ENCODE measurements at regions not wholly inside any gene's neighbourhood (a gene's known extent, or its start where the extent isn't known, plus 50 kb on each side); places are given as distances from the start of the nearest gene placed in this dataset.

DNA sequence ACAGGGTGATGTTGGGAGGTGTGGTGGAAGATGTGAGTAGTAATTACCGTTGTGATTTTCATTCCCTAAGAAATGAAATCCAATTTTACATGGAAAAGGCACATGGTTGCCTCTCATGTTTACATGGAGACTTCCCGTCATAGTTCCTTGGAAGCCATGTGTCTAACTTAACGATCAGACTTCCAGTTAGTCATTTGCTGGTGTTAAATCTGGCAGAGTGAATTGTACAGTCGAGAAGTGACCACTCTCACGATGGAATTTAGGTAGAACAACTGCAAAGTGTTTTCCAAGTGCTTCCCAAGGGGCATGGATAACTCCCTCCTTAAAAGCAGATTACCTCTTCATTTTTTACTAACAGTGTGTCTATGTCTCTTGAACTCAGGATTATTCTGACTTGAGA is 145.8 kb upstream of the CCN2 start:
- no peak for ATAC-seq
- TF ChIP-seq CSDC2 (CRISPR knock-in tag; IDR thresholded peaks at IDR 0.05) (no peak), SNAI2 (CRISPR knock-in tag; IDR thresholded peaks at IDR 0.05) (no peak), CSRNP3 (CRISPR knock-in tag; IDR thresholded peaks at IDR 0.05) (no peak), TCF4 (CRISPR knock-in tag; IDR thresholded peaks at IDR 0.05; ENCODE audit: borderline replicate concordance) (no peak), ARNTL (CRISPR knock-in tag; IDR thresholded peaks at IDR 0.05; ENCODE audit: borderline replicate concordance, low read depth) (no peak), TOX (CRISPR knock-in tag; IDR thresholded peaks at IDR 0.05; ENCODE audit: borderline replicate concordance) (no peak), ZC3H10 (CRISPR knock-in tag; IDR thresholded peaks at IDR 0.05) (no peak), CREB5 (CRISPR knock-in tag; IDR thresholded peaks at IDR 0.05; ENCODE audit: low read depth) (no peak), ZNF8 (CRISPR knock-in tag; IDR thresholded peaks at IDR 0.05) (no peak), OSR1 (CRISPR knock-in tag; IDR thresholded peaks at IDR 0.05) (no peak), TSHZ2 (CRISPR knock-in tag; IDR thresholded peaks at IDR 0.05) (no peak), GLIS3 (CRISPR knock-in tag; IDR thresholded peaks at IDR 0.05) (no peak), ZFP30 (CRISPR knock-in tag; IDR thresholded peaks at IDR 0.05) (no peak), POU6F1 (CRISPR knock-in tag; IDR thresholded peaks at IDR 0.05; ENCODE audit: borderline replicate concordance, low read depth) (no peak), PPARA (CRISPR knock-in tag; IDR thresholded peaks at IDR 0.05; ENCODE audit: borderline replicate concordance) (no peak), BACH2 (CRISPR knock-in tag; IDR thresholded peaks at IDR 0.05; ENCODE audit: borderline replicate concordance) (no peak), ZNF565 (CRISPR knock-in tag; conservative IDR thresholded peaks at IDR 0.05; ENCODE audit: low read depth) (no peak), ZFP3 (CRISPR knock-in tag; IDR thresholded peaks at IDR 0.05) (no peak)

DNA sequence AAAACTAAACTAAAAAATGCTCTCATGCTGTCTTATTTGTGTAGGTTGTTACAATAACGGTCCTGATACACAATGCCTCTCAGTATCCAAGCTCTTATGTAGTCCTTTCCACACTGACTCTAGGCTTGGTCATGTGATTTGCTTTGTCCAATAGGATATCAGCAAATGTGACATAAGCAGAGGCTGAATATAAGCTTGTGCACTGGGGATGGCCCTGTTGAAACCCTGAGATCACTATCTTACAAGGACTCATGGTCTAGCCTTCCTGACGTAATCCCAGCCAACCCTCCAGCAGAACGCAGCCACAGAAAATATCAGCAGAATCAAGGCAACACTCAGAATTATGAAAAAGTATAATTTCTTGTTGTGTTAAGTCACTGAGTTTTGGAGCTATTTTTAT is 145.1 kb upstream of the CCN2 start:
- no peak for ATAC-seq
- TF ChIP-seq ARNTL (CRISPR knock-in tag; IDR thresholded peaks at IDR 0.05; ENCODE audit: borderline replicate concordance, low read depth) (no peak), ESRRG (CRISPR knock-in tag; IDR thresholded peaks at IDR 0.05) (no peak), CSRNP3 (CRISPR knock-in tag; IDR thresholded peaks at IDR 0.05) (no peak), ZNF565 (CRISPR knock-in tag; conservative IDR thresholded peaks at IDR 0.05; ENCODE audit: low read depth) (no peak), ISL1 (CRISPR knock-in tag; IDR thresholded peaks at IDR 0.05) (no peak), PPARA (CRISPR knock-in tag; IDR thresholded peaks at IDR 0.05; ENCODE audit: borderline replicate concordance) (no peak), CSDC2 (CRISPR knock-in tag; IDR thresholded peaks at IDR 0.05) (no peak)

- TF ChIP-seq CREB5 (CRISPR knock-in tag; IDR thresholded peaks at IDR 0.05; ENCODE audit: low read depth) (no peak), GLIS3 (CRISPR knock-in tag; IDR thresholded peaks at IDR 0.05) (no peak), ZC3H10 (CRISPR knock-in tag; IDR thresholded peaks at IDR 0.05) (no peak), TOX (CRISPR knock-in tag; IDR thresholded peaks at IDR 0.05; ENCODE audit: borderline replicate concordance) (no peak), ARNTL (CRISPR knock-in tag; IDR thresholded peaks at IDR 0.05; ENCODE audit: borderline replicate concordance, low read depth) (no peak), TCF4 (CRISPR knock-in tag; IDR thresholded peaks at IDR 0.05; ENCODE audit: borderline replicate concordance) (no peak), CSDC2 (CRISPR knock-in tag; IDR thresholded peaks at IDR 0.05) (no peak)
- ATAC-seq = no peak
Observed at GRCh38 chr6:132089173-132089572, 138.0 kb upstream of the CCN2 start.

Measured in SK-N-SH treated with all-trans-retinoic acid at 6 μM for 48 hours (cell line).